Fibroblast of lung (primary cell): ENCODE measurements at regions not wholly inside any gene's neighbourhood (a gene's known extent, or its start where the extent isn't known, plus 50 kb on each side); places are given as distances from the start of the nearest gene placed in this dataset.
A peak's percentile ranks its signal among the peaks of the same experiment; 100 is the strongest.

Experiments
- DNase-seq, 2 donors: peaks; one replicate each; pipeline versions ENCODE4 v3.0.0 to v3.0.0-alpha.2; 2010; ENCODE audit warnings: low read depth in 2 of 2
- H2AFZ ChIP-seq: 2 replicates; pipeline ENCODE4 v1.5.1; 2012; ENCODE audit warnings: low read length, control low read depth, inconsistent platforms
- H3K27ac ChIP-seq: 2 replicates; pipeline ENCODE4 v1.5.1; 2011; ENCODE audit warnings: low read length, control low read depth; ENCODE audit not compliant: insufficient read depth
- H3K27me3 ChIP-seq: 2 replicates; pipeline ENCODE4 v1.5.1; 2011; ENCODE audit warnings: mild to moderate bottlenecking, low read length; ENCODE audit not compliant: control insufficient read depth, insufficient read depth
- H3K36me3 ChIP-seq: 2 replicates; pipeline ENCODE4 v1.5.1; 2011; ENCODE audit warnings: low read length; ENCODE audit not compliant: control insufficient read depth, insufficient read depth
- H3K4me1 ChIP-seq: 2 replicates; pipeline ENCODE4 v1.5.1; 2011; ENCODE audit warnings: low read length; ENCODE audit not compliant: control insufficient read depth, insufficient read depth; ENCODE audit errors: extremely low read depth
- H3K4me2 ChIP-seq: 2 replicates; pipeline ENCODE4 v1.5.1; 2011; ENCODE audit warnings: low read length, control low read depth; ENCODE audit not compliant: insufficient read depth; ENCODE audit errors: extremely low read depth
- H3K4me3 ChIP-seq, 4 experiments: fragments of 200-600 bp in 1 of 4; sonication (generic) in 1 of 4; replicated peaks in 1 of 4; 2 replicates each; pipeline ENCODE4 v1.5.1; 2011 to 2016; ENCODE audit warnings: low read length in 4 of 4, low read depth in 3 of 4, mild to moderate bottlenecking in 3 of 4, control low read depth in 2 of 4, inconsistent platforms in 1 of 4, mixed read lengths in 1 of 4; ENCODE audit not compliant: insufficient read depth in 1 of 4; ENCODE audit errors: control extremely low read depth in 1 of 4
- H3K79me2 ChIP-seq: 2 replicates; pipeline ENCODE4 v1.5.1; 2012; ENCODE audit warnings: mild to moderate bottlenecking, low read length, inconsistent platforms; ENCODE audit not compliant: control insufficient read depth, insufficient read depth
- H3K9ac ChIP-seq: 2 replicates; pipeline ENCODE4 v1.5.1; 2011; ENCODE audit warnings: mild to moderate bottlenecking, low read length, control low read depth; ENCODE audit not compliant: insufficient read depth
- H3K9me3 ChIP-seq: 2 replicates; pipeline ENCODE4 v1.5.1; 2012; ENCODE audit warnings: low read depth, low read length; ENCODE audit not compliant: control insufficient read depth, insufficient read depth
- H4K20me1 ChIP-seq: 2 replicates; pipeline ENCODE4 v1.5.1; 2011; ENCODE audit warnings: low read length; ENCODE audit not compliant: control insufficient read depth, insufficient read depth; ENCODE audit errors: extremely low read depth
- EZH2 ChIP-seq: IDR thresholded peaks from 2 replicates; pipeline ENCODE4 v1.5.1; 2012; ENCODE audit warnings: low read length, control low read depth, mild to moderate bottlenecking; ENCODE audit errors: missing control alignments
- TF ChIP-seq, protein P1 (sequence below), 2 donors: IDR thresholded peaks in 1 of 2; conservative IDR thresholded peaks in 1 of 2; 1 replicate in 1 of 2; 2 replicates in 1 of 2; pipeline ENCODE4 v1.5.1; 2011 to 2012; ENCODE audit warnings: low read length in 2 of 2, control low read depth in 1 of 2, inconsistent platforms in 1 of 2, low read depth in 1 of 2, mild to moderate bottlenecking in 1 of 2

DNA sequence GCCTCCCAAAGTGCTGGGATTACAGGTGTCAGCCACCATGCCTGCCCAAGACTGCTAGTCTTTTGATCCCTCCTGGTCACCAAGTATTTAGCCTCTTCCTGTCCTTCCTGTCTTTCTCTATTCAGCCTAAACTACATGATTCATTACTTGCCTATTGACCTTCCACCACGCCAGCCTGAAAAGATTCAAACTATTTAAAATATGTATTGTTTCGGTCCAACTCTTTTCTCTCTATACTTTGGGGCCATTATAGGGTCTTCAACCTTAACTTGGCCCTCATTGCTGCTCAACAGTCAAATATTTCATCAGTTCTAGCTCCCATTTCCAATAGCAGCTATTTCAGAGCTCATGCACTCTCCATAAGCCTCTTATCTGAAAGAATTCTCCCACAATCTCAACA lies 153.0 kb downstream of the TNFSF18 start:
- no peaks in the 10 kb centered on the region for H3K9me3 ChIP-seq
- H3K27ac ChIP-seq, result no peak overlapping the region
- peak; percentile 64 to 82 for DNase-seq
- H3K9ac ChIP-seq, result no peak overlapping the region
- no peak overlapping the region for H2AFZ ChIP-seq
- peaks cover 17% of the 10 kb centered on the region for H3K4me1 ChIP-seq
- H4K20me1 ChIP-seq, result no peaks in the 10 kb centered on the region
- H3K4me3 ChIP-seq, result no peak overlapping the region
- H3K79me2 ChIP-seq, result no peaks in the 10 kb centered on the region
- no peaks in the 10 kb centered on the region for H3K36me3 ChIP-seq
- no peak for TF ChIP-seq EZH2
- TF ChIP-seq, protein P1, sequence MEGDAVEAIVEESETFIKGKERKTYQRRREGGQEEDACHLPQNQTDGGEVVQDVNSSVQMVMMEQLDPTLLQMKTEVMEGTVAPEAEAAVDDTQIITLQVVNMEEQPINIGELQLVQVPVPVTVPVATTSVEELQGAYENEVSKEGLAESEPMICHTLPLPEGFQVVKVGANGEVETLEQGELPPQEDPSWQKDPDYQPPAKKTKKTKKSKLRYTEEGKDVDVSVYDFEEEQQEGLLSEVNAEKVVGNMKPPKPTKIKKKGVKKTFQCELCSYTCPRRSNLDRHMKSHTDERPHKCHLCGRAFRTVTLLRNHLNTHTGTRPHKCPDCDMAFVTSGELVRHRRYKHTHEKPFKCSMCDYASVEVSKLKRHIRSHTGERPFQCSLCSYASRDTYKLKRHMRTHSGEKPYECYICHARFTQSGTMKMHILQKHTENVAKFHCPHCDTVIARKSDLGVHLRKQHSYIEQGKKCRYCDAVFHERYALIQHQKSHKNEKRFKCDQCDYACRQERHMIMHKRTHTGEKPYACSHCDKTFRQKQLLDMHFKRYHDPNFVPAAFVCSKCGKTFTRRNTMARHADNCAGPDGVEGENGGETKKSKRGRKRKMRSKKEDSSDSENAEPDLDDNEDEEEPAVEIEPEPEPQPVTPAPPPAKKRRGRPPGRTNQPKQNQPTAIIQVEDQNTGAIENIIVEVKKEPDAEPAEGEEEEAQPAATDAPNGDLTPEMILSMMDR (conservative IDR thresholded peaks at IDR 0.05 in 1 of 2, IDR thresholded peaks at IDR 0.05 in 1 of 2; ENCODE audit: low read depth in 1 of 2, low read length in 2 of 2), result no peak
- H3K4me2 ChIP-seq, result no peak overlapping the region
- no peaks in the 10 kb centered on the region for H3K27me3 ChIP-seq

DNA sequence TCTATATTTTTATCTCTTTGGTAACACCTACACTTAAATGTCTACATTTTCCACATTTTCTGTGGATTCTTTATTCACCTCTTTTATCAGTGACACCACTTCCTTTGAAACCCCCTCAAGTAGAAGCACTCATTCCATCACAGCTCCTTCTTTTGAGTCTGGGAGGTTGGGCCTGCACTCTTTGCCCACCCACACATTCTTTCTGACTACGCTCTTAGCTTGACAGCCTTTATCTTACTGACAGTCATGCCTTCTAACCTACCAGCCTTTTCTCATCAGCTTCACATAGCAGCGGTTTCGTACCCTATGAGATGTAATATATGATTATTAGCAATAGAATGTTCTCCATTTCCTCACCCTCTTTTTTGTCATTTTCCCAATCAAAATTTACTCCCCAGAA lies 151.9 kb downstream of the TNFSF18 start:
- no peak overlapping the region for H3K9ac ChIP-seq
- no peak overlapping the region for H3K27ac ChIP-seq
- peak; percentile 37 to 96 for DNase-seq
- H2AFZ ChIP-seq, result peak overlapping the region; percentile 41
- H3K4me2 ChIP-seq, result peak overlapping the region; percentile 29
- peaks cover 20% of the 10 kb centered on the region for H3K4me1 ChIP-seq
- H3K36me3 ChIP-seq, result no peaks in the 10 kb centered on the region
- no peaks in the 10 kb centered on the region for H3K9me3 ChIP-seq
- no peaks in the 10 kb centered on the region for H4K20me1 ChIP-seq
- H3K4me3 ChIP-seq, result no peak overlapping the region
- H3K79me2 ChIP-seq, result no peaks in the 10 kb centered on the region
- no peaks in the 10 kb centered on the region for H3K27me3 ChIP-seq
- TF ChIP-seq EZH2, result no peak
- TF ChIP-seq, protein P1 (conservative IDR thresholded peaks at IDR 0.05 in 1 of 2, IDR thresholded peaks at IDR 0.05 in 1 of 2; ENCODE audit: low read depth in 1 of 2, low read length in 2 of 2), result no peak

DNA sequence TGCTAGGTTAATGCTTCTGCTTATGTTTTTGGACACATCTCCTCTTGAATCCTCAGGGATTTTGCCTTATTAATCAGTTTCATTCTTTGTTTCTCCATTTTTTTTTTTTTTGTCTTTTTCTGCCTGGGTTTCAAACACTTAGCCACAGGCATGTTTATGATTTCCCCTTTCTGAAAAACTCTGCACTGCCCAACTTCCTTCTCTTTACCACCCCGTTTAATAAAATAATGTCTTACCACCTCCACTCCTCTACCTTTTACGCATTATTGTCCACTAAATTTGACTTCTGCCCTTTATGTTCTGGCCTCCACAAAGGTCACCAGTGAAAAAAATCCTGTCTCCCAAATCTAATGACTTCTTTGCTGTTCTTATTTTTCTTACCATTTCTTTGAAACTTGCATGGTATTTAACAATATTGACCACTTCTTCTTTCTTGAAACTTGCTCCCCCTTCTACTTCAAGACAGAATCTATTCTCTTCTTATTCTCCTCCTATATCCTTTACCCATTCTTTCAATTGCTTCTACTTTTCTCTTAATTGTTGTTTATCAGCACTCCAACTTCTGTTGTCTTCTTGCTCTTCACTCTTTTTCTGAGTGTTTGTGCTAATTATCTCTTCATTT lies 150.3 kb downstream of the TNFSF18 start:
- Histone ChIP-seq H4K20me1 (no peaks in the 10 kb centered on the region), H3K4me3 (no peak overlapping the region), H3K9me3 (no peaks in the 10 kb centered on the region), H3K79me2 (no peaks in the 10 kb centered on the region), H3K4me2 (no peak overlapping the region), H3K27ac (no peak overlapping the region), H3K9ac (no peak overlapping the region), H3K4me1 (peaks cover 33% of the 10 kb centered on the region), H3K27me3 (no peaks in the 10 kb centered on the region), H2AFZ (no peak overlapping the region), H3K36me3 (no peaks in the 10 kb centered on the region)
- DNase-seq, result no peak
- TF ChIP-seq, protein P1 (conservative IDR thresholded peaks at IDR 0.05 in 1 of 2, IDR thresholded peaks at IDR 0.05 in 1 of 2; ENCODE audit: low read depth in 1 of 2, low read length in 2 of 2), result no peak
- no peak for TF ChIP-seq EZH2
